ENCODE measurements at regions not wholly inside any gene's neighbourhood (a gene's known extent, or its start where the extent isn't known, plus 50 kb on each side); places are given as distances from the start of the nearest gene placed in this dataset.

GRCh38 chrX:10028283-10029104, 61.3 kb downstream of the CLDN34 start:
- no peaks in the 10 kb centered on the region for H3K36me3 ChIP-seq
- no peak overlapping the region for H3K4me3 ChIP-seq (ENCODE audit: low read depth, low read length)
- H3K9me3 ChIP-seq (ENCODE audit: severe bottlenecking) = no peaks in the 10 kb centered on the region
- H3K27ac ChIP-seq = no peak overlapping the region
- DNase-seq = no peak
- no peak for TF ChIP-seq CTCF (IDR thresholded peaks at IDR 0.05; ENCODE audit: low read depth, low read length)
- peaks cover 7% of the 10 kb centered on the region for H3K27me3 ChIP-seq (ENCODE audit: insufficient read depth, low read depth, severe bottlenecking)

- no peak overlapping the region for H3K4me3 ChIP-seq (ENCODE audit: low read depth, low read length)
- DNase-seq = no peak
These were observed 63.4 kb downstream of the CLDN34 start for GRCh38 chrX:10030570-10030969.

GRCh38 chrX:10031746-10032145, 64.6 kb downstream of the CLDN34 start:
- TF ChIP-seq CTCF (IDR thresholded peaks at IDR 0.05; ENCODE audit: low read depth, low read length) = no peak
- no peak overlapping the region for H3K27ac ChIP-seq
- no peaks in the 10 kb centered on the region for H3K9me3 ChIP-seq (ENCODE audit: severe bottlenecking)
- no peak overlapping the region for H3K4me3 ChIP-seq (ENCODE audit: low read depth, low read length)
- H3K27me3 ChIP-seq (ENCODE audit: insufficient read depth, low read depth, severe bottlenecking) = peaks cover 9% of the 10 kb centered on the region
- no peaks in the 10 kb centered on the region for H3K36me3 ChIP-seq
- no peak for DNase-seq

More at GRCh38 chrX:10030570-10030969, 63.4 kb downstream of the CLDN34 start:
- Histone ChIP-seq H3K27ac (no peak overlapping the region), H3K9me3 (ENCODE audit: severe bottlenecking) (no peaks in the 10 kb centered on the region), H3K27me3 (ENCODE audit: insufficient read depth, low read depth, severe bottlenecking) (peaks cover 9% of the 10 kb centered on the region), H3K36me3 (no peaks in the 10 kb centered on the region)
- TF ChIP-seq CTCF (IDR thresholded peaks at IDR 0.05; ENCODE audit: low read depth, low read length) = no peak

- TF ChIP-seq CTCF (IDR thresholded peaks at IDR 0.05; ENCODE audit: low read depth, low read length) = no peak
- Histone ChIP-seq H3K27ac (no peak overlapping the region), H3K36me3 (no peaks in the 10 kb centered on the region), H3K27me3 (ENCODE audit: insufficient read depth, low read depth, severe bottlenecking) (peaks cover 9% of the 10 kb centered on the region), H3K9me3 (ENCODE audit: severe bottlenecking) (no peaks in the 10 kb centered on the region), H3K4me3 (ENCODE audit: low read depth, low read length) (no peak overlapping the region)
- no peak for DNase-seq
These were observed 65.0 kb downstream of the CLDN34 start for GRCh38 chrX:10032147-10032546.

- Histone ChIP-seq H3K9me3 (ENCODE audit: severe bottlenecking) (no peaks in the 10 kb centered on the region), H3K4me3 (ENCODE audit: low read depth, low read length) (no peak overlapping the region), H3K27ac (no peak overlapping the region), H3K27me3 (ENCODE audit: insufficient read depth, low read depth, severe bottlenecking) (peaks cover 9% of the 10 kb centered on the region), H3K36me3 (no peaks in the 10 kb centered on the region)
- TF ChIP-seq CTCF (IDR thresholded peaks at IDR 0.05; ENCODE audit: low read depth, low read length) = no peak
- DNase-seq = no peak
These were observed 66.3 kb downstream of the CLDN34 start for GRCh38 chrX:10033375-10034007.

Data from WERI-Rb-1 (cell line).